ENCODE measurements at regions not wholly inside any gene's neighbourhood (a gene's known extent, or its start where the extent isn't known, plus 50 kb on each side); places are given as distances from the start of the nearest gene placed in this dataset.

DNA sequence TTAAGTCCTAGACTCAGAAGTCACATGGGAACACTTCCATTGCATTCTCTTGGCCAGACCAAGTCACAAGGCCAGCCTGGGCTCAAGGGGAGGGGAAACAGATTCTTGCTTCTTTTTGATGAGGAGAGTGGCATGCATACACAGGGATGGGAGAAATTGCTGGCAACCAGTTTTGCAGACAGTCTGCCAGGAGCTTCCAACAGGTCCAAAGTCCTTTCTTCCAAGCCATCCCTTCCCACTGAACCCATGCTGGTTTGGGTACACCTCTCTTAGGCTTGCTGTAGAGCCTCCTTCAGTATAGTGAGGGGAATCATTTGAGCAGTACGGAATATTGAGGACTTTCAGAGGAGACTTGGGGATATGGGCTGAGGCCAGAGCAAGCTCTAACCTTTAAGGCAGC, 267.8 kb downstream of the BCOR start:
- TF ChIP-seq, protein P1, sequence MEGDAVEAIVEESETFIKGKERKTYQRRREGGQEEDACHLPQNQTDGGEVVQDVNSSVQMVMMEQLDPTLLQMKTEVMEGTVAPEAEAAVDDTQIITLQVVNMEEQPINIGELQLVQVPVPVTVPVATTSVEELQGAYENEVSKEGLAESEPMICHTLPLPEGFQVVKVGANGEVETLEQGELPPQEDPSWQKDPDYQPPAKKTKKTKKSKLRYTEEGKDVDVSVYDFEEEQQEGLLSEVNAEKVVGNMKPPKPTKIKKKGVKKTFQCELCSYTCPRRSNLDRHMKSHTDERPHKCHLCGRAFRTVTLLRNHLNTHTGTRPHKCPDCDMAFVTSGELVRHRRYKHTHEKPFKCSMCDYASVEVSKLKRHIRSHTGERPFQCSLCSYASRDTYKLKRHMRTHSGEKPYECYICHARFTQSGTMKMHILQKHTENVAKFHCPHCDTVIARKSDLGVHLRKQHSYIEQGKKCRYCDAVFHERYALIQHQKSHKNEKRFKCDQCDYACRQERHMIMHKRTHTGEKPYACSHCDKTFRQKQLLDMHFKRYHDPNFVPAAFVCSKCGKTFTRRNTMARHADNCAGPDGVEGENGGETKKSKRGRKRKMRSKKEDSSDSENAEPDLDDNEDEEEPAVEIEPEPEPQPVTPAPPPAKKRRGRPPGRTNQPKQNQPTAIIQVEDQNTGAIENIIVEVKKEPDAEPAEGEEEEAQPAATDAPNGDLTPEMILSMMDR (IDR thresholded peaks at IDR 0.05; ENCODE audit: insufficient read depth in 1 of 2, low read depth in 1 of 2, low read length in 1 of 2, severe bottlenecking in 1 of 2, unreplicated experiment in 1 of 2), result no peak
- H3K27me3 Mint-ChIP-seq (ENCODE audit: insufficient read depth, unreplicated experiment), result no peaks in the 10 kb centered on the region
- peaks cover 8% of the 10 kb centered on the region for H3K4me1 Mint-ChIP-seq (ENCODE audit: low read depth, unreplicated experiment)
- Histone ChIP-seq H3K36me3 (ENCODE audit: control insufficient read depth, insufficient read depth, low read length) (no peaks in the 10 kb centered on the region), H3K9me3 (no peaks in the 10 kb centered on the region), H3K27me3 (replicated peaks; ENCODE audit: control insufficient read depth, insufficient read depth, low read length) (no peaks in the 10 kb centered on the region), H3K4me1 (peaks cover 18% of the 10 kb centered on the region), H3K4me3 (ENCODE audit: low read depth, low read length) (no peak overlapping the region)
- intact Hi-C loops (cut with micrococcal nuclease; ENCODE audit: unreplicated experiment), result no loop called here
- H3K27ac Mint-ChIP-seq (ENCODE audit: unreplicated experiment), result no peak overlapping the region
- CTCF ChIA-PET, result no interaction called here
- H3K36me3 Mint-ChIP-seq (ENCODE audit: insufficient read depth, unreplicated experiment), result no peaks in the 10 kb centered on the region
- BruUV-seq (replicated peaks), result no TSS peak
- H3K4me3 Mint-ChIP-seq (ENCODE audit: unreplicated experiment), result no peak overlapping the region
- no peaks in the 10 kb centered on the region for H3K9me3 Mint-ChIP-seq (ENCODE audit: unreplicated experiment)
- POLR2A ChIA-PET, result no interaction called here
- no peak for DNase-seq

DNA sequence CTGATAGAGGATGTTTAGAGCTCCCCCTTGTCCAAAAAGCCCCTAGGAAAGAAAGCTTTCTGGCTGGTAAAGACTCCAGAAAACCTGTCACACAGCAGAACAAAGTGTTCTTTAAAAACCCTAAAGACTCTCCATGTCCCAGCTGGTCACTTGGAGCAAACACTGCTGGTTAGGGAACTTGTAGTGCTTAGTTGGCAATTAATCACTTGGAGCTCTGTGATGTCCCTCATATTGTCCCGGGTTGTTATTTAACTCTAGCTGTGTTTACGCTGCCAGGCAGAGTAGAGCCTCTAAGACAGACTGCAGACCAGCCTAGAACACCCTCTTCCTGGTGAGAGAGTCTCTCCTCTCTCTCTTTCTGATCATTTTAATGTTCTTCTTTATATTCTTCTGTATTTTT, 267.3 kb downstream of the BCOR start:
- TF ChIP-seq, protein P1 (IDR thresholded peaks at IDR 0.05; ENCODE audit: insufficient read depth in 1 of 2, low read depth in 1 of 2, low read length in 1 of 2, severe bottlenecking in 1 of 2, unreplicated experiment in 1 of 2), result no peak
- Mint-ChIP-seq H3K4me1 (ENCODE audit: low read depth, unreplicated experiment) (peaks cover 8% of the 10 kb centered on the region), H3K4me3 (ENCODE audit: unreplicated experiment) (no peak overlapping the region), H3K27me3 (ENCODE audit: insufficient read depth, unreplicated experiment) (no peaks in the 10 kb centered on the region), H3K27ac (ENCODE audit: unreplicated experiment) (no peak overlapping the region), H3K36me3 (ENCODE audit: insufficient read depth, unreplicated experiment) (no peaks in the 10 kb centered on the region), H3K9me3 (ENCODE audit: unreplicated experiment) (no peaks in the 10 kb centered on the region)
- DNase-seq, result no peak
- no peaks in the 10 kb centered on the region for H3K27me3 ChIP-seq (replicated peaks; ENCODE audit: control insufficient read depth, insufficient read depth, low read length)
- no peak overlapping the region for H3K4me3 ChIP-seq (ENCODE audit: low read depth, low read length)
- no peaks in the 10 kb centered on the region for H3K36me3 ChIP-seq (ENCODE audit: control insufficient read depth, insufficient read depth, low read length)
- ChIA-PET POLR2A (no interaction called here), CTCF (no interaction called here)
- peaks cover 18% of the 10 kb centered on the region for H3K4me1 ChIP-seq
- intact Hi-C loops (cut with micrococcal nuclease; ENCODE audit: unreplicated experiment), result no loop called here
- H3K9me3 ChIP-seq, result no peaks in the 10 kb centered on the region
- no TSS peak for BruUV-seq (replicated peaks)

DNA sequence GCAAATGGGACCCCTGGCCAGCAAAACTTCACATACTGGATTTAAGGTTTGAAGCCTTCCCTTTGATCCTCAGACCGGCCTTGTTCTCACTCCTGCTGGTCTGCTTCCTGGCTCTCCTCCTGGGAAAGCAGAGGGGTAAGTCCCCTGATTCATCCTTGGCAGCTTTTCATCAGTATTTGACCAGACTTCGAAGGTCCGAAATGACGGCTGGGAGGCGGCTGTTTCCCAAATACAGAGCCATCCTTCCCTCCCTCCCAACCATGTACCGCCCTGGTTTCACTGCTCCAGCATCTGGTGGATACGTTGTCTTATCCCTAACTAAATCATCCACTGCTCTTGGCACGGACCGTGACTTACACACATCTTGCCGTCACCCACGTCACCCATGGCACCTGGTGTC, 265.5 kb downstream of the BCOR start:
- Histone ChIP-seq H3K4me3 (ENCODE audit: low read depth, low read length) (no peak overlapping the region), H3K27me3 (replicated peaks; ENCODE audit: control insufficient read depth, insufficient read depth, low read length) (no peaks in the 10 kb centered on the region), H3K4me1 (peaks cover 3% of the 10 kb centered on the region; the same call in 1 of the 2 replicates), H3K36me3 (ENCODE audit: control insufficient read depth, insufficient read depth, low read length) (no peaks in the 10 kb centered on the region), H3K9me3 (no peaks in the 10 kb centered on the region)
- no peaks in the 10 kb centered on the region for H3K27me3 Mint-ChIP-seq (ENCODE audit: insufficient read depth, unreplicated experiment)
- TF ChIP-seq, protein P1 (IDR thresholded peaks at IDR 0.05; ENCODE audit: insufficient read depth in 1 of 2, low read depth in 1 of 2, low read length in 1 of 2, severe bottlenecking in 1 of 2, unreplicated experiment in 1 of 2), result no peak
- BruUV-seq (replicated peaks), result no TSS peak
- no peak for DNase-seq
- intact Hi-C loops (cut with micrococcal nuclease; ENCODE audit: unreplicated experiment), result no loop called here
- no peak overlapping the region for H3K4me3 Mint-ChIP-seq (ENCODE audit: unreplicated experiment)
- H3K27ac Mint-ChIP-seq (ENCODE audit: unreplicated experiment), result no peak overlapping the region
- POLR2A ChIA-PET, result no interaction called here
- CTCF ChIA-PET, result no interaction called here
- no peaks in the 10 kb centered on the region for H3K4me1 Mint-ChIP-seq (ENCODE audit: low read depth, unreplicated experiment)
- H3K9me3 Mint-ChIP-seq (ENCODE audit: unreplicated experiment), result no peaks in the 10 kb centered on the region
- no peaks in the 10 kb centered on the region for H3K36me3 Mint-ChIP-seq (ENCODE audit: insufficient read depth, unreplicated experiment)

All from Caco-2 (cell line).